H1 (cell line): ENCODE measurements at regions not wholly inside any gene's neighbourhood (a gene's known extent, or its start where the extent isn't known, plus 50 kb on each side); places are given as distances from the start of the nearest gene placed in this dataset.

Experiments used
- POLR2A ChIP-seq, 2 experiments: IDR thresholded peaks; 1 replicate in 1 of 2; 2 replicates in 1 of 2; pipeline ENCODE4 v1.6.1; 2011; ENCODE audit warnings: low read depth in 2 of 2, low read length in 2 of 2, mild to moderate bottlenecking in 2 of 2; ENCODE audit errors: control extremely low read depth in 1 of 2
- ZNF274 ChIP-seq: IDR thresholded peaks from 2 replicates; pipeline ENCODE4 v1.7.0; 2012; ENCODE audit warnings: low read length, borderline replicate concordance; ENCODE audit errors: extremely low read depth

GRCh38 chr12:89212339-89212771 is 139.9 kb downstream of the DUSP6 start:
- TF ChIP-seq POLR2A (IDR thresholded peaks at IDR 0.05; ENCODE audit: control extremely low read depth in 1 of 2, low read depth in 2 of 2, low read length in 2 of 2) (no peak), ZNF274 (no peak)
